K562 (cell line): ENCODE measurements at regions not wholly inside any gene's neighbourhood (a gene's known extent, or its start where the extent isn't known, plus 50 kb on each side); places are given as distances from the start of the nearest gene placed in this dataset.

ENCODE experiments used
- ARID2 ChIP-seq: fragments of 450-650 bp; IDR thresholded peaks from 2 replicates; pipeline ENCODE4 v1.6.1; 2017; ENCODE audit warnings: antibody characterized with exemption, mild to moderate bottlenecking
- E2F4 ChIP-seq: sonication (generic); formaldehyde crosslinking; IDR thresholded peaks from 2 replicates; pipeline ENCODE4 v1.8.0; 2022; ENCODE audit warnings: mild to moderate bottlenecking, low read depth, missing genetic modification reagents
- FOXA3 ChIP-seq, 2 experiments: fragments of 450-650 bp in 1 of 2; sonication (generic) in 1 of 2; formaldehyde crosslinking; IDR thresholded peaks in 1 of 2; conservative IDR thresholded peaks in 1 of 2; 2 replicates each; pipeline versions ENCODE4 v1.4.0 to v1.8.0; 2020 to 2022; ENCODE audit warnings: mild to moderate bottlenecking in 2 of 2, missing genetic modification reagents in 1 of 2
- FOXJ2 ChIP-seq: fragments of 200-800 bp; sonication (Bioruptor generic); IDR thresholded peaks from 2 replicates; pipeline ENCODE4 v1.6.1; 2016; ENCODE audit warnings: missing genetic modification characterization, missing compliant biosample characterization
- KLF13 ChIP-seq: fragments of 450-650 bp; IDR thresholded peaks from 2 replicates; pipeline ENCODE4 v1.6.1; 2016; ENCODE audit warnings: missing genetic modification characterization, low read depth, mild to moderate bottlenecking, missing compliant biosample characterization, moderate library complexity, borderline replicate concordance
- PPARD ChIP-seq: fragments of 250-450 bp; sonication (Bioruptor Pico); IDR thresholded peaks from 2 replicates; pipeline ENCODE4 v1.8.0; 2022; ENCODE audit warnings: inconsistent platforms, mild to moderate bottlenecking, moderate library complexity
- RBM39 ChIP-seq: fragments of 200-400 bp; formaldehyde crosslinking; optimal IDR thresholded peaks from 2 replicates; pipeline ENCODE3; 2018; ENCODE audit warnings: low read depth, low read length
- RERE ChIP-seq: sonication (generic); formaldehyde crosslinking; IDR thresholded peaks from 2 replicates; pipeline ENCODE4 v1.8.0; 2023; ENCODE audit warnings: missing genetic modification reagents, mild to moderate bottlenecking, borderline replicate concordance
- SRSF1 ChIP-seq: fragments of 200-400 bp; formaldehyde crosslinking; IDR thresholded peaks from 2 replicates; pipeline ENCODE4 v1.6.1; 2017; ENCODE audit warnings: mild to moderate bottlenecking, low read depth, low read length, moderate library complexity
- WHSC1 ChIP-seq: IDR thresholded peaks from one replicate; pipeline ENCODE4 v1.6.1; 2012; ENCODE audit warnings: low read length, control low read depth, inconsistent platforms
- ZNF197 ChIP-seq: fragments of 200-800 bp; sonication (Bioruptor generic); IDR thresholded peaks from 2 replicates; pipeline ENCODE4 v1.6.1; 2016; ENCODE audit warnings: low read depth, missing genetic modification characterization, missing compliant biosample characterization
- ZNF324 ChIP-seq: fragments of 250-450 bp; sonication (Bioruptor Pico); IDR thresholded peaks from 2 replicates; pipeline ENCODE4 v1.4.0; 2020; ENCODE audit warnings: mild to moderate bottlenecking
- ZNF408 ChIP-seq: fragments of 250-450 bp; sonication (Bioruptor Pico); IDR thresholded peaks from 2 replicates; pipeline ENCODE4 v1.4.0; 2020; ENCODE audit warnings: low read depth, mild to moderate bottlenecking, moderate library complexity
- ZNF41 ChIP-seq: fragments of 250-450 bp; sonication (Bioruptor Pico); conservative IDR thresholded peaks from 2 replicates; pipeline ENCODE4 v1.4.0; 2020; ENCODE audit warnings: mild to moderate bottlenecking
- ZNF444 ChIP-seq: fragments of 250-450 bp; sonication (Bioruptor Pico); IDR thresholded peaks from 2 replicates; pipeline ENCODE4 v1.4.0; 2020; ENCODE audit warnings: mild to moderate bottlenecking, moderate library complexity
- ZNF57 ChIP-seq: fragments of 450-650 bp; formaldehyde crosslinking; IDR thresholded peaks from 2 replicates; pipeline ENCODE4 v1.4.0; 2020; ENCODE audit warnings: mild to moderate bottlenecking, moderate library complexity
- ZNF695 ChIP-seq: fragments of 450-650 bp; formaldehyde crosslinking; IDR thresholded peaks from 2 replicates; pipeline ENCODE4 v1.4.0; 2020; ENCODE audit warnings: mild to moderate bottlenecking, moderate library complexity
- TF ChIP-seq, protein P1 (sequence below): IDR thresholded peaks from 2 replicates; pipeline ENCODE4 v1.6.1; 2014; ENCODE audit warnings: antibody characterized with exemption
- TF ChIP-seq, protein P2 (sequence below): fragments of 450-650 bp; IDR thresholded peaks from 2 replicates; pipeline ENCODE4 v1.6.1; 2016

GRCh38 chr21:38985568-38986378 is 180.0 kb downstream of the ETS2 start (continued):
- no peak for TF ChIP-seq RERE (CRISPR knock-in tag)
- no peak for TF ChIP-seq PPARD (CRISPR knock-in tag)
- peak; percentile 80; the same call in 1 of the 2 replicates for TF ChIP-seq FOXJ2 (tag)
- TF ChIP-seq ZNF324 (CRISPR knock-in tag): peak; percentile 38; the same call in 1 of the 2 replicates
- TF ChIP-seq ZNF408 (CRISPR knock-in tag): no peak
- 0 out of 2 replicates have a peak, but pooled peaks have one; percentile 50 for TF ChIP-seq ZNF695 (CRISPR knock-in tag)
- no peak for TF ChIP-seq RBM39
- TF ChIP-seq ZNF444 (CRISPR knock-in tag): peak; percentile 77
- no peak for TF ChIP-seq ARID2
- no peak for TF ChIP-seq SRSF1
- peak; percentile 92 for TF ChIP-seq ZNF41
- no peak for TF ChIP-seq WHSC1
- TF ChIP-seq, protein P1, sequence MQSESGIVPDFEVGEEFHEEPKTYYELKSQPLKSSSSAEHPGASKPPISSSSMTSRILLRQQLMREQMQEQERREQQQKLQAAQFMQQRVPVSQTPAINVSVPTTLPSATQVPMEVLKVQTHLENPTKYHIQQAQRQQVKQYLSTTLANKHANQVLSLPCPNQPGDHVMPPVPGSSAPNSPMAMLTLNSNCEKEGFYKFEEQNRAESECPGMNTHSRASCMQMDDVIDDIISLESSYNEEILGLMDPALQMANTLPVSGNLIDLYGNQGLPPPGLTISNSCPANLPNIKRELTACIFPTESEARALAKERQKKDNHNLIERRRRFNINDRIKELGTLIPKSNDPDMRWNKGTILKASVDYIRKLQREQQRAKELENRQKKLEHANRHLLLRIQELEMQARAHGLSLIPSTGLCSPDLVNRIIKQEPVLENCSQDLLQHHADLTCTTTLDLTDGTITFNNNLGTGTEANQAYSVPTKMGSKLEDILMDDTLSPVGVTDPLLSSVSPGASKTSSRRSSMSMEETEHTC: peak; percentile 95
- TF ChIP-seq ZNF197 (CRISPR knock-in tag): peak; percentile 90
- TF ChIP-seq ZNF57 (CRISPR knock-in tag): no peak
- no peak for TF ChIP-seq KLF13 (tag)
- no peak for TF ChIP-seq E2F4 (CRISPR knock-in tag)
- TF ChIP-seq, protein P2, sequence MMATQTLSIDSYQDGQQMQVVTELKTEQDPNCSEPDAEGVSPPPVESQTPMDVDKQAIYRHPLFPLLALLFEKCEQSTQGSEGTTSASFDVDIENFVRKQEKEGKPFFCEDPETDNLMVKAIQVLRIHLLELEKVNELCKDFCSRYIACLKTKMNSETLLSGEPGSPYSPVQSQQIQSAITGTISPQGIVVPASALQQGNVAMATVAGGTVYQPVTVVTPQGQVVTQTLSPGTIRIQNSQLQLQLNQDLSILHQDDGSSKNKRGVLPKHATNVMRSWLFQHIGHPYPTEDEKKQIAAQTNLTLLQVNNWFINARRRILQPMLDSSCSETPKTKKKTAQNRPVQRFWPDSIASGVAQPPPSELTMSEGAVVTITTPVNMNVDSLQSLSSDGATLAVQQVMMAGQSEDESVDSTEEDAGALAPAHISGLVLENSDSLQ: no peak
- no peak for TF ChIP-seq FOXA3 (CRISPR knock-in tag; conservative IDR thresholded peaks at IDR 0.05 in 1 of 2, IDR thresholded peaks at IDR 0.05 in 1 of 2)
